ENCODE measurements at regions not wholly inside any gene's neighbourhood (a gene's known extent, or its start where the extent isn't known, plus 50 kb on each side); places are given as distances from the start of the nearest gene placed in this dataset.

- Histone ChIP-seq H3K27me3 (ENCODE audit: insufficient read depth, low read length) (no peaks in the 10 kb centered on the region), H3K4me2 (ENCODE audit: low read length) (no peak overlapping the region), H3K36me3 (ENCODE audit: insufficient read depth, low read length) (no peaks in the 10 kb centered on the region), H3K27ac (ENCODE audit: low read depth, low read length) (no peak overlapping the region), H3K9ac (ENCODE audit: low read length) (no peak overlapping the region), H2AFZ (ENCODE audit: low read depth, low read length) (no peak overlapping the region), H3K9me3 (ENCODE audit: insufficient read depth, low read depth, low read length) (no peaks in the 10 kb centered on the region), H3K4me1 (ENCODE audit: insufficient read depth, low read length) (no peaks in the 10 kb centered on the region), H4K20me1 (ENCODE audit: insufficient read depth, low read length) (no peaks in the 10 kb centered on the region), H3K79me2 (ENCODE audit: insufficient read depth, low read length) (no peaks in the 10 kb centered on the region), H3K4me3 (ENCODE audit: insufficient read depth, low read depth, low read length) (no peak overlapping the region)
- Mint-ChIP-seq H3K9me3 (ENCODE audit: unreplicated experiment) (no peaks in the 10 kb centered on the region), H3K36me3 (ENCODE audit: low read depth, unreplicated experiment) (no peaks in the 10 kb centered on the region), H3K27me3 (ENCODE audit: low read depth, unreplicated experiment) (no peaks in the 10 kb centered on the region), H3K4me1 (ENCODE audit: low read depth, unreplicated experiment) (no peaks in the 10 kb centered on the region), H3K27ac (ENCODE audit: unreplicated experiment) (no peak overlapping the region), H3K4me3 (ENCODE audit: unreplicated experiment) (no peak overlapping the region)
- TF ChIP-seq EZH2 (IDR thresholded peaks at IDR 0.05; ENCODE audit: insufficient read depth, low read length) (no peak), CTCF (IDR thresholded peaks at IDR 0.05; ENCODE audit: insufficient read depth, low read depth, low read length) (no peak)
- FAIRE-seq (no peak), DNase-seq (ENCODE audit: low read depth) (no peak)
Observed at GRCh38 chr2:187105218-187105617, 256.2 kb upstream of the ZSWIM2 start.

GRCh38 chr2:187102381-187102780 is 253.4 kb upstream of the ZSWIM2 start:
- DNase-seq (ENCODE audit: low read depth) (no peak), FAIRE-seq (no peak)
- Histone ChIP-seq H2AFZ (ENCODE audit: low read depth, low read length) (no peak overlapping the region), H3K4me2 (ENCODE audit: low read length) (no peak overlapping the region), H3K27me3 (ENCODE audit: insufficient read depth, low read length) (no peaks in the 10 kb centered on the region), H3K9ac (ENCODE audit: low read length) (no peak overlapping the region), H3K27ac (ENCODE audit: low read depth, low read length) (no peak overlapping the region), H3K79me2 (ENCODE audit: insufficient read depth, low read length) (no peaks in the 10 kb centered on the region), H3K4me3 (ENCODE audit: insufficient read depth, low read depth, low read length) (no peak overlapping the region), H3K36me3 (ENCODE audit: insufficient read depth, low read length) (no peaks in the 10 kb centered on the region), H3K9me3 (ENCODE audit: insufficient read depth, low read depth, low read length) (no peaks in the 10 kb centered on the region), H4K20me1 (ENCODE audit: insufficient read depth, low read length) (no peaks in the 10 kb centered on the region), H3K4me1 (ENCODE audit: insufficient read depth, low read length) (no peaks in the 10 kb centered on the region)
- Mint-ChIP-seq H3K4me1 (ENCODE audit: low read depth, unreplicated experiment) (no peaks in the 10 kb centered on the region), H3K4me3 (ENCODE audit: unreplicated experiment) (no peak overlapping the region), H3K9me3 (ENCODE audit: unreplicated experiment) (no peaks in the 10 kb centered on the region), H3K27me3 (ENCODE audit: low read depth, unreplicated experiment) (no peaks in the 10 kb centered on the region), H3K36me3 (ENCODE audit: low read depth, unreplicated experiment) (no peaks in the 10 kb centered on the region), H3K27ac (ENCODE audit: unreplicated experiment) (no peak overlapping the region)
- TF ChIP-seq EZH2 (IDR thresholded peaks at IDR 0.05; ENCODE audit: insufficient read depth, low read length) = no peak
- no peak for TF ChIP-seq CTCF (IDR thresholded peaks at IDR 0.05; ENCODE audit: insufficient read depth, low read depth, low read length)

GRCh38 chr2:187098154-187098553 is 249.2 kb upstream of the ZSWIM2 start:
- Mint-ChIP-seq H3K36me3 (ENCODE audit: low read depth, unreplicated experiment) (no peaks in the 10 kb centered on the region), H3K27me3 (ENCODE audit: low read depth, unreplicated experiment) (no peaks in the 10 kb centered on the region), H3K4me1 (ENCODE audit: low read depth, unreplicated experiment) (peaks cover 1% of the 10 kb centered on the region), H3K9me3 (ENCODE audit: unreplicated experiment) (no peaks in the 10 kb centered on the region), H3K4me3 (ENCODE audit: unreplicated experiment) (no peak overlapping the region), H3K27ac (ENCODE audit: unreplicated experiment) (no peak overlapping the region)
- no peak overlapping the region for H3K27ac ChIP-seq (ENCODE audit: low read depth, low read length)
- DNase-seq (ENCODE audit: low read depth) = no peak
- H3K27me3 ChIP-seq (ENCODE audit: insufficient read depth, low read length) = no peaks in the 10 kb centered on the region
- no peak overlapping the region for H3K4me3 ChIP-seq (ENCODE audit: insufficient read depth, low read depth, low read length)
- H3K9ac ChIP-seq (ENCODE audit: low read length) = no peak overlapping the region
- no peak overlapping the region for H3K4me2 ChIP-seq (ENCODE audit: low read length)
- no peaks in the 10 kb centered on the region for H3K79me2 ChIP-seq (ENCODE audit: insufficient read depth, low read length)
- TF ChIP-seq CTCF (IDR thresholded peaks at IDR 0.05; ENCODE audit: insufficient read depth, low read depth, low read length) (no peak), EZH2 (IDR thresholded peaks at IDR 0.05; ENCODE audit: insufficient read depth, low read length) (no peak)
- no peaks in the 10 kb centered on the region for H3K9me3 ChIP-seq (ENCODE audit: insufficient read depth, low read depth, low read length)
- no peaks in the 10 kb centered on the region for H3K36me3 ChIP-seq (ENCODE audit: insufficient read depth, low read length)
- no peaks in the 10 kb centered on the region for H4K20me1 ChIP-seq (ENCODE audit: insufficient read depth, low read length)
- H2AFZ ChIP-seq (ENCODE audit: low read depth, low read length) = no peak overlapping the region
- no peak for FAIRE-seq
- no peaks in the 10 kb centered on the region for H3K4me1 ChIP-seq (ENCODE audit: insufficient read depth, low read length)
